SU-DHL-6 (cell line): ENCODE measurements at regions not wholly inside any gene's neighbourhood (a gene's known extent, or its start where the extent isn't known, plus 50 kb on each side); places are given as distances from the start of the nearest gene placed in this dataset.

Source experiments
- H2AFZ ChIP-seq: fragments of 200-600 bp; sonication (generic); 2 replicates; pipeline ENCODE4 v1.6.1; 2014; ENCODE audit warnings: low read depth, mild to moderate bottlenecking, moderate library complexity, mixed read lengths, antibody characterized with exemption, low read length; ENCODE audit not compliant: severe bottlenecking
- H3F3A ChIP-seq: fragments of 200-600 bp; shearing (Covaris generic); 2 replicates; pipeline ENCODE4 v1.6.0; 2016; ENCODE audit warnings: antibody characterized with exemption, mild to moderate bottlenecking; ENCODE audit not compliant: insufficient read depth
- H3K27ac ChIP-seq: fragments of 200-600 bp; sonication (generic); 2 replicates; pipeline ENCODE4 v1.5.1; 2016; ENCODE audit warnings: low read depth, mild to moderate bottlenecking, low read length, moderate library complexity, mixed read lengths
- H3K27me3 ChIP-seq: fragments of 200-600 bp; sonication (generic), shearing (Covaris generic); 2 replicates; pipeline ENCODE4 v1.6.0; 2014; ENCODE audit warnings: mild to moderate bottlenecking, low read length
- H3K36me3 ChIP-seq: fragments of 200-600 bp; sonication (generic); 2 replicates; pipeline ENCODE4 v1.6.1; 2014; ENCODE audit warnings: mild to moderate bottlenecking, low read length, mixed read lengths
- H3K4me2 ChIP-seq: fragments of 300-600, 200-600 bp; shearing (Covaris generic), sonication (generic); 2 replicates; pipeline ENCODE4 v1.6.0; 2014; ENCODE audit warnings: low read length, low read depth, mild to moderate bottlenecking; ENCODE audit not compliant: poor library complexity, severe bottlenecking
- H3K4me3 ChIP-seq: fragments of 200-600 bp; sonication (generic); 2 replicates; pipeline ENCODE4 v1.5.1; 2014; ENCODE audit warnings: antibody characterized with exemption, low read length, mild to moderate bottlenecking, mixed read lengths; ENCODE audit not compliant: insufficient read depth, poor library complexity, severe bottlenecking
- H3K79me2 ChIP-seq: fragments of 200-600 bp; sonication (generic); 2 replicates; pipeline ENCODE4 v1.6.1; 2014; ENCODE audit warnings: mild to moderate bottlenecking, low read length, moderate library complexity; ENCODE audit not compliant: insufficient read depth
- H3K9ac ChIP-seq: fragments of 200-600 bp; sonication (generic); 2 replicates; pipeline ENCODE4 v1.7.0; 2014; ENCODE audit warnings: mild to moderate bottlenecking, low read length
- H3K9me2 ChIP-seq: fragments of 200-600 bp; sonication (generic); replicated peaks from 2 replicates; pipeline ENCODE4 v1.6.1; 2014; ENCODE audit warnings: low read length; ENCODE audit not compliant: insufficient read depth
- H3K9me3 ChIP-seq: fragments of 200-600 bp; sonication (generic); 2 replicates; pipeline ENCODE4 v1.6.1; 2014; ENCODE audit warnings: low read length, mixed read lengths; ENCODE audit not compliant: insufficient read depth
- H4K20me1 ChIP-seq: fragments of 200-600 bp; sonication (generic); 2 replicates; pipeline ENCODE4 v1.6.1; 2014; ENCODE audit warnings: low read depth, mild to moderate bottlenecking, antibody characterized with exemption, low read length, moderate library complexity, mixed read lengths
- EZH2phosphoT487 ChIP-seq: fragments of 200-600 bp; sonication (generic), shearing (Covaris generic); conservative IDR thresholded peaks from 2 replicates; pipeline ENCODE4 v1.6.1; 2018; ENCODE audit warnings: mild to moderate bottlenecking, antibody characterized with exemption, low read length, moderate library complexity, mixed read lengths
- TF ChIP-seq, protein P1 (sequence below): fragments of 200-600 bp; sonication (generic); IDR thresholded peaks from one replicate; pipeline ENCODE4 v1.5.1; 2017; ENCODE audit warnings: antibody characterized with exemption, mild to moderate bottlenecking, low read length, moderate library complexity; ENCODE audit not compliant: insufficient read depth, poor library complexity, severe bottlenecking

DNA sequence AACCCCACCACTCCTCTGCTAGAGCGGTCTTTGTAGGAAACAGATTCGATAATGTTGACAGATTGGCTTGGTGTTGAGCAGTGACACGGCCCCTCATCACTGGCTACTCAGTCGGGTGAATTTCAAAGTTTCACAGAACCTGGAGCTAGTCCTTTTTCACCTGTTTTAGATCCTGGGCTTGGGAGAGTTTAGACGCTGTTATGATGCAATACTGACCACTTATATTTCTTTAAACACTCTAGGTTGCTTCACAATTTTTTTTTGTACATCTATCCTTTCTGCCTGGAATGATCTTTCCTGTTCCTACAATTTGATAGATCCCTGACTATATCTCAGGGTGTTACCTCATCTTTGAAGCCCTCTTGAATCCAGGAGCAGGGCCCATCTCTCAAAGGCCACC is 97.1 kb upstream of the ATP10A start:
- no peaks in the 10 kb centered on the region; the same call in 1 of the 2 replicates for H3K9me3 ChIP-seq
- no peaks in the 10 kb centered on the region for H3K36me3 ChIP-seq
- no peak overlapping the region for H3K9ac ChIP-seq
- no peaks in the 10 kb centered on the region for H3K79me2 ChIP-seq
- H3K4me3 ChIP-seq: no peak overlapping the region
- no peaks in the 10 kb centered on the region for H3K9me2 ChIP-seq
- H3K27me3 ChIP-seq: no peaks in the 10 kb centered on the region
- H3K27ac ChIP-seq: no peak overlapping the region
- H3K4me2 ChIP-seq: no peak overlapping the region
- H3F3A ChIP-seq: no peaks in the 10 kb centered on the region
- TF ChIP-seq, protein P1, sequence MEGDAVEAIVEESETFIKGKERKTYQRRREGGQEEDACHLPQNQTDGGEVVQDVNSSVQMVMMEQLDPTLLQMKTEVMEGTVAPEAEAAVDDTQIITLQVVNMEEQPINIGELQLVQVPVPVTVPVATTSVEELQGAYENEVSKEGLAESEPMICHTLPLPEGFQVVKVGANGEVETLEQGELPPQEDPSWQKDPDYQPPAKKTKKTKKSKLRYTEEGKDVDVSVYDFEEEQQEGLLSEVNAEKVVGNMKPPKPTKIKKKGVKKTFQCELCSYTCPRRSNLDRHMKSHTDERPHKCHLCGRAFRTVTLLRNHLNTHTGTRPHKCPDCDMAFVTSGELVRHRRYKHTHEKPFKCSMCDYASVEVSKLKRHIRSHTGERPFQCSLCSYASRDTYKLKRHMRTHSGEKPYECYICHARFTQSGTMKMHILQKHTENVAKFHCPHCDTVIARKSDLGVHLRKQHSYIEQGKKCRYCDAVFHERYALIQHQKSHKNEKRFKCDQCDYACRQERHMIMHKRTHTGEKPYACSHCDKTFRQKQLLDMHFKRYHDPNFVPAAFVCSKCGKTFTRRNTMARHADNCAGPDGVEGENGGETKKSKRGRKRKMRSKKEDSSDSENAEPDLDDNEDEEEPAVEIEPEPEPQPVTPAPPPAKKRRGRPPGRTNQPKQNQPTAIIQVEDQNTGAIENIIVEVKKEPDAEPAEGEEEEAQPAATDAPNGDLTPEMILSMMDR: no peak
- TF ChIP-seq EZH2phosphoT487: no peak
- no peaks in the 10 kb centered on the region for H4K20me1 ChIP-seq
- H2AFZ ChIP-seq: no peak overlapping the region

DNA sequence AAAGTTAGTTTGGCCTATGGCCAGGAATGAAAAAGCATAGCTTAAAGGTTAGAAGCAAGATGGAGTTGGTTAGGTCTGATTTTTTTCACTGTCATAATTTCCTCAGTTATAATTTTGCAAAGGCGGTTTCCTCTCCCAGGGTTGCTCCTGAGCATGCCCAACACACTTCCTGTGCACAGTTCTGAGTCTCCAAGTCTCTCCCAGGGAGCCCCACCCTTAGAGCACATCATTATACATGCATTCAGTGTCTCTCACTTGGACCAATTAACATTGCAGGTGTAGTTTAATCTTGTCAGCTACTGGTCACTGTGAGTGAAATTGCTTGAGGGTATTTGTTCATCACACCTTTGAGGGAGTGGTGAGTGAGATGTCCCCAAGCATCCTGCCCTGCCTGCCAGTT is 96.0 kb upstream of the ATP10A start:
- no peak overlapping the region for H2AFZ ChIP-seq
- no peaks in the 10 kb centered on the region for H3K9me2 ChIP-seq
- H3K36me3 ChIP-seq: no peaks in the 10 kb centered on the region
- no peaks in the 10 kb centered on the region for H4K20me1 ChIP-seq
- no peak overlapping the region for H3K4me2 ChIP-seq
- no peak overlapping the region for H3K4me3 ChIP-seq
- H3K27ac ChIP-seq: no peak overlapping the region
- H3K9me3 ChIP-seq: no peaks in the 10 kb centered on the region; the same call in 1 of the 2 replicates
- TF ChIP-seq EZH2phosphoT487: no peak
- TF ChIP-seq, protein P1: no peak
- H3K9ac ChIP-seq: no peak overlapping the region
- H3K79me2 ChIP-seq: no peaks in the 10 kb centered on the region
- H3F3A ChIP-seq: no peaks in the 10 kb centered on the region
- no peaks in the 10 kb centered on the region for H3K27me3 ChIP-seq

DNA sequence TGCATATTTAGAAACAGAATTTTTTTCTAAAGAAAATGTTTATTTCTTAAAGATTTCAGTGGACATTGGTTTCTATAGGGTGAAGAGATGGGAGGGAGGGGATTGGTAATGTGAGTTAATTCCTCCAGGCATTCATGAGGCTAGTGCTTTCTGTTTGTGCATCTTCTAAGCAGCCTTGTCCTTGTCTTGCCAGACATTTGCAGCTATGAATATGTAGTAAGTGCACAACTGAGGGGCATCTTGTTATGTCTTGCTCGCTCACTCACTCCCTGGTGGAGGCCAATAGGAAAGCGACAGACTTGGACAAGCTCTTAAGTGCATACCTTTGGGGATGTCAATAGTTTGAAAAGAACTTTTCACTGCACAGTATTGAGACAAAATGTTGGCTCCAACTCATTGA is 92.5 kb upstream of the ATP10A start:
- H3K27ac ChIP-seq: no peak overlapping the region
- no peak overlapping the region for H3K9ac ChIP-seq
- no peak for TF ChIP-seq EZH2phosphoT487
- TF ChIP-seq, protein P1: no peak
- H3K79me2 ChIP-seq: no peaks in the 10 kb centered on the region
- no peak overlapping the region for H3K4me3 ChIP-seq
- H3K36me3 ChIP-seq: no peaks in the 10 kb centered on the region
- H3K27me3 ChIP-seq: no peaks in the 10 kb centered on the region
- H3K9me3 ChIP-seq: no peaks in the 10 kb centered on the region
- H2AFZ ChIP-seq: no peak overlapping the region
- H3K9me2 ChIP-seq: no peaks in the 10 kb centered on the region
- no peaks in the 10 kb centered on the region for H4K20me1 ChIP-seq
- no peaks in the 10 kb centered on the region for H3F3A ChIP-seq
- no peak overlapping the region for H3K4me2 ChIP-seq
